Keratinocyte (primary cell): ENCODE measurements at regions not wholly inside any gene's neighbourhood (a gene's known extent, or its start where the extent isn't known, plus 50 kb on each side); places are given as distances from the start of the nearest gene placed in this dataset.

Experiments
- DNase-seq: peaks from one replicate; pipeline ENCODE4 v3.0.0-alpha.2; 2011; ENCODE audit warnings: low read depth, missing footprints, low spot score
- FAIRE-seq: peaks from 2 replicates; lab custom pipeline; 2011; peaks lifted over from hg19 to GRCh38; lab: Jason Lieb, UNC
- H2AFZ ChIP-seq: 2 replicates; pipeline ENCODE4 v1.6.0; 2012; ENCODE audit warnings: low read length, control low read depth, inconsistent platforms; ENCODE audit not compliant: control insufficient read depth
- H3K27ac ChIP-seq: 2 replicates; pipeline ENCODE4 v1.5.1; 2011; ENCODE audit warnings: low read length; ENCODE audit not compliant: control insufficient read depth, insufficient read depth
- H3K27me3 ChIP-seq: 3 replicates; pipeline ENCODE4 v1.6.0; 2011; ENCODE audit warnings: low read length; ENCODE audit not compliant: control insufficient read depth, insufficient read depth; ENCODE audit errors: extremely low read depth
- H3K36me3 ChIP-seq, 2 experiments: 2 replicates in 1 of 2; 3 replicates in 1 of 2; pipeline ENCODE4 v1.5.1; 2011; ENCODE audit warnings: low read length in 2 of 2, mild to moderate bottlenecking in 1 of 2; ENCODE audit not compliant: control insufficient read depth in 2 of 2, insufficient read depth in 2 of 2; ENCODE audit errors: extremely low read depth in 1 of 2
- H3K4me1 ChIP-seq: 3 replicates; pipeline ENCODE4 v1.5.1; 2011; ENCODE audit warnings: low read length; ENCODE audit not compliant: control insufficient read depth, insufficient read depth; ENCODE audit errors: extremely low read depth
- H3K4me2 ChIP-seq: 3 replicates; pipeline ENCODE4 v1.6.0; 2011; ENCODE audit warnings: low read depth, low read length; ENCODE audit not compliant: control insufficient read depth, insufficient read depth; ENCODE audit errors: extremely low read depth
- H3K4me3 ChIP-seq, 3 experiments: fragments of 200-600 bp in 1 of 3; sonication (generic) in 1 of 3; 2 replicates in 2 of 3; 3 replicates in 1 of 3; pipeline ENCODE4 v1.5.1; 2011 to 2016; ENCODE audit warnings: low read length in 3 of 3, mild to moderate bottlenecking in 3 of 3, control low read depth in 2 of 3, inconsistent platforms in 1 of 3, low read depth in 1 of 3, mixed read lengths in 1 of 3, mixed run types in 1 of 3, moderate library complexity in 1 of 3; ENCODE audit not compliant: control insufficient read depth in 2 of 3, insufficient read depth in 2 of 3; ENCODE audit errors: extremely low read depth in 1 of 3
- H3K79me2 ChIP-seq: 2 replicates; pipeline ENCODE4 v1.6.0; 2012; ENCODE audit warnings: low read length; ENCODE audit not compliant: control insufficient read depth, insufficient read depth
- H3K9ac ChIP-seq: 3 replicates; pipeline ENCODE4 v1.6.0; 2011; ENCODE audit warnings: low read length; ENCODE audit not compliant: control insufficient read depth, insufficient read depth; ENCODE audit errors: extremely low read depth
- H3K9me1 ChIP-seq: 3 replicates; pipeline ENCODE4 v1.6.0; 2011; ENCODE audit warnings: low read length; ENCODE audit not compliant: control insufficient read depth, insufficient read depth; ENCODE audit errors: extremely low read depth
- H3K9me3 ChIP-seq: 2 replicates; pipeline ENCODE4 v1.5.1; 2012; ENCODE audit warnings: low read depth, low read length; ENCODE audit not compliant: control insufficient read depth
- H4K20me1 ChIP-seq: 3 replicates; pipeline ENCODE4 v1.6.0; 2011; ENCODE audit warnings: low read length; ENCODE audit not compliant: control insufficient read depth, insufficient read depth; ENCODE audit errors: extremely low read depth
- EZH2 ChIP-seq: IDR thresholded peaks from one replicate; pipeline ENCODE4 v1.6.1; 2012; ENCODE audit warnings: inconsistent platforms, mild to moderate bottlenecking, low read length, moderate library complexity
- dilution Hi-C: fragments of 300-500 bp; cut with MboI; formaldehyde crosslinking; loops from one replicate; pipeline ENCODE4 v1.7.0; 2020; ENCODE audit warnings: low sequenced_read_pairs; ENCODE audit not compliant: extremely low pct_ligation_motif_present
- TF ChIP-seq, protein P1 (sequence below), 3 experiments: IDR thresholded peaks in 1 of 3; conservative IDR thresholded peaks in 1 of 3; optimal IDR thresholded peaks in 1 of 3; 2 replicates in 2 of 3; 3 replicates in 1 of 3; pipeline versions ENCODE3 to v1.5.1; 2011; ENCODE audit warnings: low read length in 3 of 3, mild to moderate bottlenecking in 3 of 3, moderate library complexity in 2 of 3, control low read depth in 1 of 3, inconsistent platforms in 1 of 3; ENCODE audit not compliant: insufficient read depth in 2 of 3; ENCODE audit errors: extremely low read depth in 1 of 3

DNA sequence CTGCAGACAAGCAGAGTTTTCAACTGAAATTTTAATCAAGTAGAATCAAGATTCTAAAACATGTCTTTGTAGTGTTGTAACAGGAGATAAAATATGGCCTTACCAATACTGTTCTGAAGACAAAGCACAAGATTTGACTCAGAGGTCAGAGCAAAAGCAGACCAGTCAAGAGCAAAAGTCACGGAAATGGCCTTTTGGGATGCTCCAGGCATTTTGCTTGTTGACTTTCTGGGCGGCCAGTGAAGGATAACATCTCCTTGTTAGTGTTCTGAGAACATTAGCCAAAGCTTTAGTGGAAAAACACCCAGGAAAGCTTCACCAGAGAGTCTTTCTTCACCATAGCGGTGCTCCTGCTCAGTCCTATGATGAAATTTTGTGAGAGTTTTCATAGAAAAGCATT, 590.6 kb downstream of the ARL4A start:
- Histone ChIP-seq H3K9me1 (no peaks in the 10 kb centered on the region), H3K4me2 (no peak overlapping the region), H3K4me3 (no peak overlapping the region), H4K20me1 (no peaks in the 10 kb centered on the region), H3K4me1 (no peaks in the 10 kb centered on the region), H2AFZ (no peak overlapping the region), H3K36me3 (no peaks in the 10 kb centered on the region), H3K27me3 (no peaks in the 10 kb centered on the region), H3K27ac (no peak overlapping the region), H3K9me3 (no peaks in the 10 kb centered on the region), H3K9ac (no peak overlapping the region), H3K79me2 (no peaks in the 10 kb centered on the region)
- dilution Hi-C loops: loop anchor here (25.0 kb wide), 1 partner anchor 459 kb away; no protein-coding TSS in a partner anchor
- DNase-seq: no peak
- no peak for FAIRE-seq
- TF ChIP-seq EZH2: no peak
- TF ChIP-seq, protein P1, sequence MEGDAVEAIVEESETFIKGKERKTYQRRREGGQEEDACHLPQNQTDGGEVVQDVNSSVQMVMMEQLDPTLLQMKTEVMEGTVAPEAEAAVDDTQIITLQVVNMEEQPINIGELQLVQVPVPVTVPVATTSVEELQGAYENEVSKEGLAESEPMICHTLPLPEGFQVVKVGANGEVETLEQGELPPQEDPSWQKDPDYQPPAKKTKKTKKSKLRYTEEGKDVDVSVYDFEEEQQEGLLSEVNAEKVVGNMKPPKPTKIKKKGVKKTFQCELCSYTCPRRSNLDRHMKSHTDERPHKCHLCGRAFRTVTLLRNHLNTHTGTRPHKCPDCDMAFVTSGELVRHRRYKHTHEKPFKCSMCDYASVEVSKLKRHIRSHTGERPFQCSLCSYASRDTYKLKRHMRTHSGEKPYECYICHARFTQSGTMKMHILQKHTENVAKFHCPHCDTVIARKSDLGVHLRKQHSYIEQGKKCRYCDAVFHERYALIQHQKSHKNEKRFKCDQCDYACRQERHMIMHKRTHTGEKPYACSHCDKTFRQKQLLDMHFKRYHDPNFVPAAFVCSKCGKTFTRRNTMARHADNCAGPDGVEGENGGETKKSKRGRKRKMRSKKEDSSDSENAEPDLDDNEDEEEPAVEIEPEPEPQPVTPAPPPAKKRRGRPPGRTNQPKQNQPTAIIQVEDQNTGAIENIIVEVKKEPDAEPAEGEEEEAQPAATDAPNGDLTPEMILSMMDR (optimal IDR thresholded peaks at IDR 0.05 in 1 of 3, IDR thresholded peaks at IDR 0.05 in 1 of 3, conservative IDR thresholded peaks at IDR 0.05 in 1 of 3; ENCODE audit: extremely low read depth in 1 of 3, insufficient read depth in 2 of 3, low read length in 3 of 3): no peak

GRCh38 chr7:13279854-13280435, 592.5 kb downstream of the ARL4A start:
- DNase-seq (no peak), FAIRE-seq (no peak)
- dilution Hi-C loops: loop anchor here (25.0 kb wide), 1 partner anchor 457 kb away; no protein-coding TSS in a partner anchor
- no peaks in the 10 kb centered on the region for H3K4me1 ChIP-seq
- no peaks in the 10 kb centered on the region for H3K36me3 ChIP-seq
- no peaks in the 10 kb centered on the region for H3K79me2 ChIP-seq
- no peaks in the 10 kb centered on the region for H3K9me1 ChIP-seq
- no peak overlapping the region for H3K4me2 ChIP-seq
- H3K4me3 ChIP-seq: no peak overlapping the region
- no peak overlapping the region for H3K27ac ChIP-seq
- no peaks in the 10 kb centered on the region for H3K9me3 ChIP-seq
- TF ChIP-seq EZH2: no peak
- TF ChIP-seq, protein P1 (optimal IDR thresholded peaks at IDR 0.05 in 1 of 3, IDR thresholded peaks at IDR 0.05 in 1 of 3, conservative IDR thresholded peaks at IDR 0.05 in 1 of 3; ENCODE audit: extremely low read depth in 1 of 3, insufficient read depth in 2 of 3, low read length in 3 of 3): peak in 2 of 3 experiments; percentile 13 to 14
- no peak overlapping the region for H3K9ac ChIP-seq
- no peaks in the 10 kb centered on the region for H3K27me3 ChIP-seq
- H2AFZ ChIP-seq: no peak overlapping the region
- H4K20me1 ChIP-seq: no peaks in the 10 kb centered on the region
